ENCODE measurements at regions not wholly inside any gene's neighbourhood (a gene's known extent, or its start where the extent isn't known, plus 50 kb on each side); places are given as distances from the start of the nearest gene placed in this dataset.

DNA sequence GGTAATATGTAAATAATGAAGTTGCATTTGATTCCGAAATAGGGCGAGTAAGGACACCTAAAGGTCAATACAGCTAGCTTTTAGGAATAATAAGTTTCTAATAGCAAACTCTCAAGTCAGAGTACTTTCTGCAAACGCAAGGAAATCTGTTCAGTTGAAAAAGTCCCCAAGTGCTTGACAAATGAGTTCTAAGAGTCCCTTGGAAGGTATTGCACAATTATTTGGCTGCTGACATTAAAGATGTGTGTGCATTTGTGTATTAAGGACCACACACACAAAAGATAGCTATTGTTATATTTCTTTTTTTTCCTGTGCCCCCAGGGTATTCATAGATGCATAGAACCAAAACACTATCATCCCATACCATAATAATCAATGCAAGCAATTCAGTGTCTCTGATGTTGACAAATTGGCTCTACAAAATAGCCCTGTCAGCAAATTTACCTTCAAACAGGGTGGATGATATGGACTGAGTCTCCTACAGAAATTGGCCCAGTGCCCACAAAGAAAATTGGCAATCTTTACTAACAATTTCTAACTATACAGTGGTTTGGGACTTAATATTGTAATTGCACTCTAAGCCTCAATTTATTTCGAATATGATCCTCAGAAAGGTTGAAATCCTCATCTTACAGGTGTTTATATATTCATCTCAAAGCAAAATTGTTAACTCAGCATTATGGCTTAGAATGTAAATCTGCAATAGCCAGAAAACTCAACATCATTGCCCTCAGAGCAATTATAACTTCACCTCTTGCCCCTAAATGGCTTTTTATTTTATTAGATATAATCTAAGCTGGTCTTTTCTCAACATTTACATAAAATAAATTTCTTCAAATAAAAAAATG lies 827.2 kb downstream of the MAT2B start:
- H3K27ac ChIP-seq (ENCODE audit: low read depth, low read length) = no peak overlapping the region
- H3K27me3 ChIP-seq (ENCODE audit: insufficient read depth, low read length) = no peaks in the 10 kb centered on the region
- TF ChIP-seq, protein P1, sequence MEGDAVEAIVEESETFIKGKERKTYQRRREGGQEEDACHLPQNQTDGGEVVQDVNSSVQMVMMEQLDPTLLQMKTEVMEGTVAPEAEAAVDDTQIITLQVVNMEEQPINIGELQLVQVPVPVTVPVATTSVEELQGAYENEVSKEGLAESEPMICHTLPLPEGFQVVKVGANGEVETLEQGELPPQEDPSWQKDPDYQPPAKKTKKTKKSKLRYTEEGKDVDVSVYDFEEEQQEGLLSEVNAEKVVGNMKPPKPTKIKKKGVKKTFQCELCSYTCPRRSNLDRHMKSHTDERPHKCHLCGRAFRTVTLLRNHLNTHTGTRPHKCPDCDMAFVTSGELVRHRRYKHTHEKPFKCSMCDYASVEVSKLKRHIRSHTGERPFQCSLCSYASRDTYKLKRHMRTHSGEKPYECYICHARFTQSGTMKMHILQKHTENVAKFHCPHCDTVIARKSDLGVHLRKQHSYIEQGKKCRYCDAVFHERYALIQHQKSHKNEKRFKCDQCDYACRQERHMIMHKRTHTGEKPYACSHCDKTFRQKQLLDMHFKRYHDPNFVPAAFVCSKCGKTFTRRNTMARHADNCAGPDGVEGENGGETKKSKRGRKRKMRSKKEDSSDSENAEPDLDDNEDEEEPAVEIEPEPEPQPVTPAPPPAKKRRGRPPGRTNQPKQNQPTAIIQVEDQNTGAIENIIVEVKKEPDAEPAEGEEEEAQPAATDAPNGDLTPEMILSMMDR (IDR thresholded peaks at IDR 0.05; ENCODE audit: extremely low read depth, low read depth, low read length) = no peak
- peaks cover 22% of the 10 kb centered on the region for H3K4me1 ChIP-seq (ENCODE audit: insufficient read depth, low read length)
- no peak overlapping the region for H3K4me2 ChIP-seq (ENCODE audit: insufficient read depth, low read length)
- H4K20me1 ChIP-seq (ENCODE audit: insufficient read depth, low read length) = no peaks in the 10 kb centered on the region
- peaks cover 3% of the 10 kb centered on the region for H3K36me3 ChIP-seq (ENCODE audit: insufficient read depth, low read length)
- H3K9me3 ChIP-seq (ENCODE audit: low read depth, low read length) = no peaks in the 10 kb centered on the region
- no peak for DNase-seq (ENCODE audit: insufficient read length, low spot score, missing footprints)
- no peaks in the 10 kb centered on the region for H3K79me2 ChIP-seq (ENCODE audit: insufficient read depth, low read length)
- H2AFZ ChIP-seq (ENCODE audit: low read length) = no peak overlapping the region
- H3K4me3 ChIP-seq (ENCODE audit: insufficient read depth, low read length) = no peak overlapping the region

DNA sequence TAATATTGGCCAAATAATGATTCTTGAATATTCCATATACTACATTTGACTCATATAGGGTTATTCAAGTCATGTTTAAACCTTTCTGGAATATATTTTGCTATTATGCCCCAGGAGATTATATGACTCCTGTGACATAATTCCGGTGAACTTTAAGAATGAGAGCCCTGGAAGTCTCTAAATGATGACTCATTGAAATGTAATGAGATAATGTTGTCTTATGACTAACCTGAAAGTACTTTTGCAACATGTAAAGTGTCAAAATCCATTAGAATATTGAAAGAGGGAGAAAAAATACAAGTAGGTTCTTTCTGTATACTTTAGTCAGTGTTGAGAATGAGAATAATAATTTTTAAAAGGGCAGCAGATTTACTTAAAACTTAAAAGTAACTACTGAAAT lies 830.4 kb downstream of the MAT2B start:
- no peaks in the 10 kb centered on the region for H3K27me3 ChIP-seq (ENCODE audit: insufficient read depth, low read length)
- peak overlapping the region; percentile 92 for H3K27ac ChIP-seq (ENCODE audit: low read depth, low read length)
- peaks cover 25% of the 10 kb centered on the region for H3K4me1 ChIP-seq (ENCODE audit: insufficient read depth, low read length)
- no peaks in the 10 kb centered on the region for H4K20me1 ChIP-seq (ENCODE audit: insufficient read depth, low read length)
- H3K4me3 ChIP-seq (ENCODE audit: insufficient read depth, low read length) = no peak overlapping the region
- H3K9me3 ChIP-seq (ENCODE audit: low read depth, low read length) = no peaks in the 10 kb centered on the region
- H2AFZ ChIP-seq (ENCODE audit: low read length) = no peak overlapping the region
- peak overlapping the region; percentile 56 for H3K4me2 ChIP-seq (ENCODE audit: insufficient read depth, low read length)
- TF ChIP-seq, protein P1 (IDR thresholded peaks at IDR 0.05; ENCODE audit: extremely low read depth, low read depth, low read length) = no peak
- no peaks in the 10 kb centered on the region for H3K79me2 ChIP-seq (ENCODE audit: insufficient read depth, low read length)
- DNase-seq (ENCODE audit: insufficient read length, low spot score, missing footprints) = no peak
- H3K36me3 ChIP-seq (ENCODE audit: insufficient read depth, low read length) = peaks cover 2% of the 10 kb centered on the region

DNA sequence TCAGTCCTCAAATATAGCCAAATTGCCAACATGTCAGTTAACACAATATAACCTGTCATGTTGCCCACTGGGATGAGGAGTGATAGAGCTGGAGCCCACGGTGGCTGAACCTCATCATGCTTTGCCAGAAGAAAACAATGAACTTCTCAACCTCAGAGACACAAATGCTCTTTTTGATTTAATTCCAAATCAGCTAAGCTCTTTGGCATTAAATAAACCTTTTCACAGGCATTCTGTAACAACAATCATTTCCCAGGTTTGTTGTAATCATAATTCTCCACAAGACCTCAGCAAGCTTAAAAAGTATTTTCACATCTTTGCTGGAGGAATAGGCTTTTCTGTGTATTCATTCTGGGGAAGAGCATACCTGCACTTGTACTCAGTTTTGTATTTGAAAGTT lies 830.9 kb downstream of the MAT2B start:
- Histone ChIP-seq H3K79me2 (ENCODE audit: insufficient read depth, low read length) (no peaks in the 10 kb centered on the region), H3K4me3 (ENCODE audit: insufficient read depth, low read length) (peak overlapping the region; percentile 32), H4K20me1 (ENCODE audit: insufficient read depth, low read length) (no peaks in the 10 kb centered on the region), H3K27me3 (ENCODE audit: insufficient read depth, low read length) (no peaks in the 10 kb centered on the region), H3K27ac (ENCODE audit: low read depth, low read length) (peak overlapping the region; percentile 92), H3K9me3 (ENCODE audit: low read depth, low read length) (no peaks in the 10 kb centered on the region), H3K4me1 (ENCODE audit: insufficient read depth, low read length) (peaks cover 25% of the 10 kb centered on the region), H2AFZ (ENCODE audit: low read length) (no peak overlapping the region), H3K4me2 (ENCODE audit: insufficient read depth, low read length) (peak overlapping the region; percentile 56), H3K36me3 (ENCODE audit: insufficient read depth, low read length) (no peaks in the 10 kb centered on the region)
- TF ChIP-seq, protein P1 (IDR thresholded peaks at IDR 0.05; ENCODE audit: extremely low read depth, low read depth, low read length) = no peak
- no peak for DNase-seq (ENCODE audit: insufficient read length, low spot score, missing footprints)

DNA sequence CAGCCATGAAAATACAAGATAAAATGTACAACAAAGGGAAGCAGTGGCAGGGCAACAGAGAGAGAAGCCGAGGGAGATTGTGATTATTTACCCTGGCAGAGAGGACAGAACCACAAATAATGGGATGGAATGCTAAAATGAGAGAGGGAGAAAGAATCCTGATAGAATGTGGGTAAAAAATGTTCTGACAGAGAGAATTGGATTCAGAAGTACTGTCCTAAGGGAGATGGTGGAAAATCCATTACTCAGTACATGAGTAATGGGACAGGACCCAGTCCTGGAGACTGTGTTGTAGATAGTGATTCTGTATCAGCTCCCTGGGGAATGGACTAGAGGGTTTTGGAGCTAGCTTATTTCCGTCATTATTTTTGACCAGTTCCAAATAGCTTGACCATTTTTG lies 831.5 kb downstream of the MAT2B start:
- no peak overlapping the region for H2AFZ ChIP-seq (ENCODE audit: low read length)
- no peaks in the 10 kb centered on the region for H3K36me3 ChIP-seq (ENCODE audit: insufficient read depth, low read length)
- peak; percentile 55 for DNase-seq (ENCODE audit: insufficient read length, low spot score, missing footprints)

More for the DNA sequence above, 831.5 kb downstream of the MAT2B start:
- Histone ChIP-seq H3K9me3 (ENCODE audit: low read depth, low read length) (no peaks in the 10 kb centered on the region), H3K27me3 (ENCODE audit: insufficient read depth, low read length) (no peaks in the 10 kb centered on the region), H3K79me2 (ENCODE audit: insufficient read depth, low read length) (no peaks in the 10 kb centered on the region), H4K20me1 (ENCODE audit: insufficient read depth, low read length) (no peaks in the 10 kb centered on the region), H3K4me2 (ENCODE audit: insufficient read depth, low read length) (peak overlapping the region; percentile 56), H3K27ac (ENCODE audit: low read depth, low read length) (peak overlapping the region; percentile 92), H3K4me1 (ENCODE audit: insufficient read depth, low read length) (peaks cover 25% of the 10 kb centered on the region), H3K4me3 (ENCODE audit: insufficient read depth, low read length) (no peak overlapping the region)
- TF ChIP-seq, protein P1 (IDR thresholded peaks at IDR 0.05; ENCODE audit: extremely low read depth, low read depth, low read length) = no peak
